Heart right ventricle (tissue), 16 donors: ENCODE measurements at regions not wholly inside any gene's neighbourhood (a gene's known extent, or its start where the extent isn't known, plus 50 kb on each side); places are given as distances from the start of the nearest gene placed in this dataset.

Experiments
- ATAC-seq, 8 donors: fragments of 200-7000 bp; cut with Tn5 transposase; one replicate each; pipeline ENCODE4 v1.9.1; 2020; ENCODE audit warnings: mild to moderate bottlenecking in 8 of 8, moderate library complexity in 8 of 8, moderate number of reproducible peaks in 1 of 8
- DNase-seq, 2 donors: peaks; one replicate each; pipeline ENCODE4 v3.0.0-alpha.2; 2020
- H3K27ac ChIP-seq, 10 donors: fragments of 200-600 bp; sonication (generic) in 2 of 10; one replicate each; pipeline versions ENCODE4 v1.5.0 to v1.8.0; 2020 to 2022; ENCODE audit warnings: mild to moderate bottlenecking in 3 of 10
- H3K27me3 ChIP-seq, 7 donors: fragments of 200-600 bp; one replicate each; pipeline ENCODE4 v1.8.0; 2021 to 2022; ENCODE audit warnings: mild to moderate bottlenecking in 2 of 7
- H3K36me3 ChIP-seq, 9 donors: fragments of 200-600 bp; sonication (generic) in 1 of 9; one replicate each; pipeline versions ENCODE4 v1.5.0 to v1.8.0; 2020 to 2022; ENCODE audit warnings: mild to moderate bottlenecking in 2 of 9
- H3K4me1 ChIP-seq, 9 donors: fragments of 200-600 bp; sonication (generic) in 1 of 9; one replicate each; pipeline versions ENCODE4 v1.5.0 to v1.8.0; 2020 to 2022; ENCODE audit warnings: mild to moderate bottlenecking in 4 of 9
- H3K4me3 ChIP-seq, 10 donors: fragments of 200-600 bp; sonication (generic) in 2 of 10; one replicate each; pipeline versions ENCODE4 v1.5.0 to v1.8.0; 2020 to 2022; ENCODE audit warnings: mild to moderate bottlenecking in 7 of 10, moderate library complexity in 2 of 10
- H3K9me3 ChIP-seq, 11 donors: fragments of 200-600 bp in 10 of 11; sonication (generic) in 2 of 11; one replicate each; pipeline versions ENCODE4 v1.5.0 to v1.8.0; 2013 to 2022; ENCODE audit warnings: mild to moderate bottlenecking in 2 of 11, control low read depth in 1 of 11, moderate library complexity in 1 of 11
- CTCF ChIP-seq, 9 donors: fragments of 200-600 bp; sonication (generic) in 2 of 9; IDR thresholded peaks; one replicate each; pipeline versions ENCODE4 v1.5.0 to v1.8.0; 2021 to 2022; ENCODE audit warnings: antibody characterized with exemption in 9 of 9, mild to moderate bottlenecking in 5 of 9, moderate library complexity in 1 of 9
- WGBS, 2 donors: extraction: QIAGEN DNeasy Blood & Tissue Kit; methylation state at CpG; one replicate each; pipeline ENCODE4 v1.1.7; 2013; ENCODE audit warnings: inconsistent platforms in 1 of 2; 5-methylcytosine and 5-hydroxymethylcytosine counted together
- intact Hi-C, 10 donors: fragments of 100-400 bp; cut with DNase I; formaldehyde crosslinking; loops; one replicate each; pipeline versions ENCODE4 v1.11.1 to v1.14.2; 2022
- donor health status: Arrhythmogenic right ventricular cardiomyopathy.
- donor health status: ischemic (EF 13 %, LVEDD 7.1; RV severe dilation, severe dysfunction).
- donor health status: healthy with polysubstance abuse.
- donor health status: DM: no; HTN: yes; CAD: no.
- donor health status: DM: no; HTN: no; CAD: no.
- donor health status: ischemic (EF 25% LVEDD 6.9; RV normal size, moderate dysfunction).
- donor health status: ischemic (EF 25% LVEDD 5.7; RV mildly dilated, moderate dysfunction).
- donor health status: healthy.
- donor health status: DM: yes; HTN: yes; CAD: no.
- donor health status: Ischemic cardiomyopathy.
- donor health status: ischemic (EF 35%, LVEDD 5.7; RV mildly dilated, moderate dysfunction).
- donor health status: nonischemic (EF 11% LVEDD 7.7; RV severe dilation, severe dysfunction).
- donor health status: DM: yes; HTN: yes; CAD: no.
- donor health status: PGD.
- donor health status: ischemic (EF 29% LVEDD 5.4; RV normal size, mild dysfunction).
- donor health status: nonischemic (EF 23%, LVEDD 6.1; RV moderate dilation, normal function).

- H3K36me3 ChIP-seq: no peaks in the 10 kb centered on the region
- no peak for DNase-seq
- H3K27ac ChIP-seq: no peak overlapping the region
- no peak for ATAC-seq
- H3K4me3 ChIP-seq: no peak overlapping the region
- H3K27me3 ChIP-seq: no peaks in the 10 kb centered on the region
- intact Hi-C loops: no loop called here
- no peaks in the 10 kb centered on the region for H3K9me3 ChIP-seq
- WGBS, 2 donors: 92 to 98% methylated on average over 1 of the region's 1 CpG
- no peak for TF ChIP-seq CTCF (IDR thresholded peaks at IDR 0.05)
- H3K4me1 ChIP-seq: peaks cover 0 to 11% (median 0%) of the 10 kb centered on the region in 9 donors
Measured at GRCh38 chr10:129390147-129390546, 76.9 kb upstream of the MGMT start.

GRCh38 chr10:129390726-129391125, 76.3 kb upstream of the MGMT start:
- no peak for ATAC-seq
- no peak for DNase-seq
- Histone ChIP-seq H3K27ac (no peak overlapping the region), H3K4me1 (peaks cover 0 to 11% (median 0%) of the 10 kb centered on the region in 9 donors), H3K9me3 (no peaks in the 10 kb centered on the region), H3K4me3 (no peak overlapping the region), H3K36me3 (no peaks in the 10 kb centered on the region), H3K27me3 (no peaks in the 10 kb centered on the region)
- no peak for TF ChIP-seq CTCF (IDR thresholded peaks at IDR 0.05)
- WGBS, 2 donors: 90 to 94% methylated on average over 8 of the region's 8 CpGs
- intact Hi-C loops: no loop called here

GRCh38 chr10:129391464-129391863, 75.6 kb upstream of the MGMT start:
- H3K9me3 ChIP-seq: no peaks in the 10 kb centered on the region
- 95 to 97% methylated on average over 8 of the region's 8 CpGs for WGBS, 2 donors
- H3K27me3 ChIP-seq: no peaks in the 10 kb centered on the region
- no peak overlapping the region for H3K4me3 ChIP-seq
- ATAC-seq: no peak
- H3K4me1 ChIP-seq: peaks cover 0 to 11% (median 0%) of the 10 kb centered on the region in 9 donors
- H3K36me3 ChIP-seq: no peaks in the 10 kb centered on the region
- DNase-seq: no peak
- no peak for TF ChIP-seq CTCF (IDR thresholded peaks at IDR 0.05)
- intact Hi-C loops: no loop called here
- H3K27ac ChIP-seq: no peak overlapping the region

GRCh38 chr10:129392855-129393254, 74.2 kb upstream of the MGMT start:
- DNase-seq (no peak), ATAC-seq (no peak)
- Histone ChIP-seq H3K36me3 (no peaks in the 10 kb centered on the region), H3K4me3 (no peak overlapping the region), H3K27me3 (peaks cover 0 to 3% (median 0%) of the 10 kb centered on the region in 7 donors), H3K27ac (no peak overlapping the region), H3K4me1 (peaks cover 0 to 19% (median 5%) of the 10 kb centered on the region in 9 donors), H3K9me3 (no peaks in the 10 kb centered on the region)
- intact Hi-C loops: no loop called here
- TF ChIP-seq CTCF (IDR thresholded peaks at IDR 0.05): no peak
- WGBS, 2 donors: 66 to 76% methylated on average over 10 of the region's 10 CpGs
